ENCODE measurements at regions not wholly inside any gene's neighbourhood (a gene's known extent, or its start where the extent isn't known, plus 50 kb on each side); places are given as distances from the start of the nearest gene placed in this dataset.

DNA sequence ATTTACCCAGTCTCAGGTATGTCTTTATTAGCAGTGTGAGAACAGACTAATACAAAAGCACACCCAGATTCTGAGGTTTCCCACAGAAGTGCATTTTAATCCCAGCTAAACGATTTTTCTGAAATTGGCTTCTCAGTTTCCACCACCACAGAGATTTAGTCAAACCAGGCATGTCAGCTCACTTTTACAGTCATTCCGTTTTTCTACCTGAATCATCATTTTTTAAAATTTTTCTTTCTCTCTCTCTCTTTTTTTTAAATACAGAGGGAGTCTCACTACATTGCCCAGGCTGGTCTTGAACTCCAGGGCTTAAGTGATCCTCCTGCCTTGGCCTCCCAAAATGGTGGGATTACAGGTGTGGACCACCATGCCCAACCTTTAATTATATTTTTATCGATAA lies 389.1 kb downstream of the HAPSTR1 start:
- TF ChIP-seq, protein P1, sequence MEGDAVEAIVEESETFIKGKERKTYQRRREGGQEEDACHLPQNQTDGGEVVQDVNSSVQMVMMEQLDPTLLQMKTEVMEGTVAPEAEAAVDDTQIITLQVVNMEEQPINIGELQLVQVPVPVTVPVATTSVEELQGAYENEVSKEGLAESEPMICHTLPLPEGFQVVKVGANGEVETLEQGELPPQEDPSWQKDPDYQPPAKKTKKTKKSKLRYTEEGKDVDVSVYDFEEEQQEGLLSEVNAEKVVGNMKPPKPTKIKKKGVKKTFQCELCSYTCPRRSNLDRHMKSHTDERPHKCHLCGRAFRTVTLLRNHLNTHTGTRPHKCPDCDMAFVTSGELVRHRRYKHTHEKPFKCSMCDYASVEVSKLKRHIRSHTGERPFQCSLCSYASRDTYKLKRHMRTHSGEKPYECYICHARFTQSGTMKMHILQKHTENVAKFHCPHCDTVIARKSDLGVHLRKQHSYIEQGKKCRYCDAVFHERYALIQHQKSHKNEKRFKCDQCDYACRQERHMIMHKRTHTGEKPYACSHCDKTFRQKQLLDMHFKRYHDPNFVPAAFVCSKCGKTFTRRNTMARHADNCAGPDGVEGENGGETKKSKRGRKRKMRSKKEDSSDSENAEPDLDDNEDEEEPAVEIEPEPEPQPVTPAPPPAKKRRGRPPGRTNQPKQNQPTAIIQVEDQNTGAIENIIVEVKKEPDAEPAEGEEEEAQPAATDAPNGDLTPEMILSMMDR (IDR thresholded peaks at IDR 0.05; ENCODE audit: insufficient read depth, low read length): no peak
- DNase-seq (ENCODE audit: low read depth): no peak
- no peak overlapping the region for H3K4me3 ChIP-seq (ENCODE audit: low read depth, low read length)

DNA sequence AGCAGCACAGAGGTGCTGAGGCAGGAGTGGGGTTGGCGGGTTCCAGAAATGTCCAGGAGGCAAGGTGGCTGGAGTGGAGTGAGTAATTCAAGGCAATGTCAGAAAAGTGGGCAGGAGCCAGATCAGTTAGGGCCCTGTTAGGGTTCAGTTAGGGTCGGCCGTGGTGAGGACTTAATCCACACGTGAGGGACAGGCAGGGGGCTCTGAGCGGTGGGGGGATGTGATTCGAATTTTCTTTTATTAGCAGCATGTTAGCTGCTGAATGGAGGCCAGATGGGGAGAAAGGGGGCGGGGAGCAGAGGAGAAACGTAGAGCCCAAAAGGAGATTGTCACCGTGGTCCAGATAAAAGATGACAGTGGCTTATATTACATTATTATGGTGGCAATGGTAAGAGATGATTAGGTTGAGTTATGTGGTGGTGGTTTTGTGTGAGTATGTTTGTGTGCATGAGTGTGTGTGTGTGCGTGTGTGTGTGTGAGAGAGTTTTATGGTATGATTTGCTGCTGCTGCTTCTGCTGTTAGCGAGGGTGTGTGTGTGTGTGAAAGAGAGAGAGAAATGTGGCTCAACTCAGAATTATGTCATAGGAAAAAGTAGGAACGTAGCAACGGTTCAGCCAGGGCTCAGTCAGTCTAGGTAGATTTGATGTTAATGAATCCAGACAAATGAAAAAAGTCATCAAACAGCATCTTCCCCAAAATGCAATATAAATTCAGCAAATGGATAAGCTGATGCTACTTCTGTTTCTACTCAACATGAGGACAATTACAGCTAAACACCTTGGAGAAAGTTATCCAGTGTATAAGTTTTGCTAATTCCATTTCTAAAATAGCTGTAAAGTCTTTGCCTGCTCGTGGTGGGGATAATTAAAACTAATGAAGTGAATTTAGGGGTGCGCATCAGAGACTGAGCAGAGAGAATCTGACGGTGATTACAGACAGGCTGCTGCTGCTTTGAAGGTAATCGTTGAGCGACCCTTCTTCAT lies 390.6 kb downstream of the HAPSTR1 start:
- TF ChIP-seq, protein P1 (IDR thresholded peaks at IDR 0.05; ENCODE audit: insufficient read depth, low read length): no peak

DNA sequence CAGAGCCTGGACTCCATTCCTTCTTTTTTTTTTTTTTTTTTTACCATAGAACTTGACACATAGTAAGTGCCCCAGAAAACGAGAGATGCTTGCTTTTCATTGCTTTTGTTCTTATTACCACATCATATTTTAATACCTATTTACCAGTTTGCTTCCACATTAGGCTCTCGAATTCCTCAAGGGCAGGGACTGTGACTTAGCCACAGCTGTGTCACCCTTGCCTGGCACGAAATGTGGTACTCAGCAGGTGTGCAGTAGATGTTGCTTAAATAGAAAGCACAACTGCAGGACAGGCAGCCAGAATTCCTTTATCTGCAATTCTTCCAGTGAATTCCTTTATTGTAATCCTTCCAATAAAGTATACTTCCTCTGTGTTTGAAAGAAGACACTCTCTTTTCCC lies 393.0 kb downstream of the HAPSTR1 start:
- TF ChIP-seq, protein P1 (IDR thresholded peaks at IDR 0.05; ENCODE audit: insufficient read depth, low read length): no peak
- DNase-seq (ENCODE audit: low read depth): no peak
- no peak overlapping the region for H3K4me3 ChIP-seq (ENCODE audit: low read depth, low read length)

More for the DNA sequence above, 390.6 kb downstream of the HAPSTR1 start:
- DNase-seq (ENCODE audit: low read depth): no peak
- H3K4me3 ChIP-seq (ENCODE audit: low read depth, low read length): no peak overlapping the region

DNA sequence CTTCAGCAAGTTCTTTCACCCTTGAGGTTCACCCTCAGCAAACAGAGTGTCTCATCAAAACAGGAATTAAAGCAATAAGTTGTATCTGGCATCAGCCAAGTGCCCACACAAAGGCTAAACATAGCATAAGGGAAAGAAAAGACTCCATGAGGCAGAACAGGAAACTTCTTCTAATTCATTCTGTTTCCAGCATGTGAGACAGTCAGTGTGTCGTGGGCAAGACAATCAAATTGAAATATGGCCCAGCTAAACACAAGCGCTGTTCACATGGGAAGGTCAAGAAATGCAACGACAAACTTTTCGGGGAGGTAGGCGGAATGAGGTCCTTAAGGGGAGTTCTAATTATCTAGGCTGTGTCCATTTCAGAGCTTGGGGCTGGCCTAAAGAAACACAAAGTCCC lies 393.4 kb downstream of the HAPSTR1 start:
- no peak overlapping the region for H3K4me3 ChIP-seq (ENCODE audit: low read depth, low read length)
- DNase-seq (ENCODE audit: low read depth): no peak
- TF ChIP-seq, protein P1 (IDR thresholded peaks at IDR 0.05; ENCODE audit: insufficient read depth, low read length): no peak

DNA sequence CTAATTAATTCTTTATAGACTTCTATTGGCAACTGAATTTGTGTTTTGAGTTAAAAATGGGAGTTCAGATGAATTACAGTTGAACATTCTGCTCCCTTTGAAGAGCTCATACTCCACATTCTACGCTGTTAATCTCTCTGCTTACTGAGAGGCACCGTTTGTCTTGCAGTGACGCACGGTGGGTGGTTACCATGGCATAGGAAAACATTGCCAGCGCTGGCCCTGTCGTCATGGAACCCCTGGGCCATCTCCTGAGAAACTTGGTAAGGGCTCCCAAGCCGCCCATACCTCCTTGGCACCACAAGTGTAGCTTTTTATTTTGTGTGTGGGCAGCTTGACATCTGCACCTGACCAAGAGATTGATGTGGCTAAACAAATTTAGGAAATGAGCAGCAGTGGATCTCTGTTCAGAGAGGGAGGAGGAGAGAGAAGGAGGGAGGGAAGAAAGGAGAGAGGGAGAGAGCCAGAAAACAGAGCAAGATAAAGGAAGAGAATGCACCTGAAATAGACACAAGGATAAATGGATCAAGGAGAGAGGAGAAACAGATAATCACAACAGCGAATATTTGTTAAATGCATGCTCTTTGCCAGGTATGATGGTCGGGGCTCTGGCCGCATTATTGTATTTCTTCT lies 398.5 kb downstream of the HAPSTR1 start:
- H3K4me3 ChIP-seq (ENCODE audit: low read depth, low read length): no peak overlapping the region
- TF ChIP-seq, protein P1 (IDR thresholded peaks at IDR 0.05; ENCODE audit: insufficient read depth, low read length): no peak
- no peak for DNase-seq (ENCODE audit: low read depth)

DNA sequence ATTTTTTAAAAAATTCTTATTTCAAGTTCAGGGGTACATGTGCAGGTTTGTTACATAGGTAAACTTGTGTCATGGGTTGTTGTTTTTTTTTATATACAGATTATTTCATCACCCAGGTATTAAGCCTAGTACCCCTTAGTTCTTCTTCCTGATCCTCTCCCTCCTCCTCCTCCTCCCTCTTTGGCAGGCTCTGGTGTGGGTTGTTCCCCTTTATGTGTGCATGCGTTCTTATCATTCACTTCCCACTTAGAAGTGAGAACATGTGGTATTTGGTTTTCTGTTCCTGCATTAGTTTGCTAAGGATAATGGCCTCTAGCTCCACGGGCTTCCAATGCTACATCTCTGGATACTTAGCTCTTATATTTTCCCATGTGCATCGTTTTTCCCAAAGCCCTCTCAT lies 404.4 kb downstream of the HAPSTR1 start:
- DNase-seq (ENCODE audit: low read depth): no peak
- TF ChIP-seq, protein P1 (IDR thresholded peaks at IDR 0.05; ENCODE audit: insufficient read depth, low read length): no peak
- H3K4me3 ChIP-seq (ENCODE audit: low read depth, low read length): no peak overlapping the region

All from fibroblast of the aortic adventitia (primary cell).